ENCODE measurements at regions not wholly inside any gene's neighbourhood (a gene's known extent, or its start where the extent isn't known, plus 50 kb on each side); places are given as distances from the start of the nearest gene placed in this dataset.

GRCh38 chr15:50820808-50821382 is 55.4 kb upstream of the SPPL2A start:
- H3K4me3 ChIP-seq (ENCODE audit: low read depth, low read length), result no peak overlapping the region
- TF ChIP-seq CTCF (IDR thresholded peaks at IDR 0.05; ENCODE audit: insufficient read depth, low read depth, low read length), result no peak
- no peak for DNase-seq (ENCODE audit: low read depth)

GRCh38 chr15:50819344-50819743 is 53.8 kb upstream of the SPPL2A start:
- TF ChIP-seq CTCF (IDR thresholded peaks at IDR 0.05; ENCODE audit: insufficient read depth, low read depth, low read length), result no peak
- no peak overlapping the region for H3K4me3 ChIP-seq (ENCODE audit: low read depth, low read length)
- DNase-seq (ENCODE audit: low read depth), result no peak

GRCh38 chr15:50815958-50816590 is 50.6 kb upstream of the SPPL2A start:
- no peak for TF ChIP-seq CTCF (IDR thresholded peaks at IDR 0.05; ENCODE audit: insufficient read depth, low read depth, low read length)
- no peak for DNase-seq (ENCODE audit: low read depth)
- no peak overlapping the region for H3K4me3 ChIP-seq (ENCODE audit: low read depth, low read length)
